ENCODE measurements at regions not wholly inside any gene's neighbourhood (a gene's known extent, or its start where the extent isn't known, plus 50 kb on each side); places are given as distances from the start of the nearest gene placed in this dataset.

GRCh38 chrX:150192816-150193215 is 170.3 kb upstream of the MAMLD1 start:
- TF ChIP-seq CTCF (conservative IDR thresholded peaks at IDR 0.05; ENCODE audit: low read depth, low read length) (no peak), EZH2 (IDR thresholded peaks at IDR 0.05; ENCODE audit: low read length, unreplicated experiment) (no peak), EZH2phosphoT487 (IDR thresholded peaks at IDR 0.05; ENCODE audit: borderline replicate concordance, low read length) (no peak)

All from PC-3 (cell line).